Osteoblast (primary cell): ENCODE measurements at regions not wholly inside any gene's neighbourhood (a gene's known extent, or its start where the extent isn't known, plus 50 kb on each side); places are given as distances from the start of the nearest gene placed in this dataset.

Experiments
- DNase-seq: peaks from one replicate; pipeline ENCODE4 v3.0.0; 2011; ENCODE audit warnings: low spot score, mixed read lengths; ENCODE audit not compliant: insufficient read length; ENCODE audit errors: missing footprints
- H2AFZ ChIP-seq: 2 replicates; pipeline ENCODE4 v1.6.0; 2011; ENCODE audit warnings: mild to moderate bottlenecking, low read length
- H3K27ac ChIP-seq: 2 replicates; pipeline ENCODE4 v1.5.1; 2011; ENCODE audit warnings: mild to moderate bottlenecking, low read depth, low read length, moderate library complexity
- H3K27me3 ChIP-seq: 2 replicates; pipeline ENCODE4 v1.6.0; 2012; ENCODE audit warnings: mild to moderate bottlenecking, control low read depth, inconsistent platforms, low read length, moderate library complexity; ENCODE audit not compliant: insufficient read depth
- H3K36me3 ChIP-seq: 2 replicates; pipeline ENCODE4 v1.5.1; 2011; ENCODE audit warnings: mild to moderate bottlenecking, low read length, control low read depth, moderate library complexity; ENCODE audit not compliant: insufficient read depth
- H3K4me1 ChIP-seq: 2 replicates; pipeline ENCODE4 v1.5.1; 2011; ENCODE audit warnings: mild to moderate bottlenecking, low read length, control low read depth, moderate library complexity; ENCODE audit not compliant: insufficient read depth
- H3K4me2 ChIP-seq: 2 replicates; pipeline ENCODE4 v1.6.0; 2011; ENCODE audit warnings: mild to moderate bottlenecking, low read length; ENCODE audit not compliant: insufficient read depth
- H3K4me3 ChIP-seq: fragments of 200-600 bp; sonication (generic); 3 replicates; pipeline ENCODE4 v1.5.1; 2012; ENCODE audit warnings: mild to moderate bottlenecking, low read length, inconsistent platforms; ENCODE audit not compliant: insufficient read depth
- H3K79me2 ChIP-seq: 2 replicates; pipeline ENCODE4 v1.6.0; 2012; ENCODE audit warnings: mild to moderate bottlenecking, low read length, control low read depth, inconsistent platforms; ENCODE audit not compliant: insufficient read depth
- H3K9me3 ChIP-seq: 2 replicates; pipeline ENCODE4 v1.5.1; 2011; ENCODE audit warnings: low read depth, low read length, control low read depth
- H4K20me1 ChIP-seq: 2 replicates; pipeline ENCODE4 v1.6.0; 2012; ENCODE audit warnings: mild to moderate bottlenecking, low read length, control low read depth; ENCODE audit not compliant: insufficient read depth
- CTCF ChIP-seq: IDR thresholded peaks from 2 replicates; pipeline ENCODE4 v1.5.1; 2011; ENCODE audit warnings: mild to moderate bottlenecking, low read depth, low read length, moderate library complexity; ENCODE audit errors: extremely low read depth

- Histone ChIP-seq H3K4me3 (no peak overlapping the region), H3K9me3 (no peaks in the 10 kb centered on the region)
Observed at GRCh38 chr1:29981586-29982239, 741.7 kb downstream of the MATN1 start.

GRCh38 chr1:29977550-29977949, 741.2 kb downstream of the PTPRU start:
- H4K20me1 ChIP-seq = no peaks in the 10 kb centered on the region
- peaks cover 5% of the 10 kb centered on the region for H3K4me1 ChIP-seq
- H3K4me3 ChIP-seq = no peak overlapping the region
- no peaks in the 10 kb centered on the region for H3K79me2 ChIP-seq
- no peaks in the 10 kb centered on the region for H3K27me3 ChIP-seq
- DNase-seq = no peak
- no peaks in the 10 kb centered on the region for H3K9me3 ChIP-seq
- no peak overlapping the region for H3K27ac ChIP-seq
- H3K4me2 ChIP-seq = no peak overlapping the region
- H2AFZ ChIP-seq = no peak overlapping the region
- H3K36me3 ChIP-seq = no peaks in the 10 kb centered on the region
- TF ChIP-seq CTCF = no peak

More at GRCh38 chr1:29981586-29982239, 741.7 kb downstream of the MATN1 start:
- no peak overlapping the region for H3K4me2 ChIP-seq
- H3K79me2 ChIP-seq = no peaks in the 10 kb centered on the region
- no peaks in the 10 kb centered on the region for H3K27me3 ChIP-seq
- H4K20me1 ChIP-seq = no peaks in the 10 kb centered on the region
- DNase-seq = no peak
- H3K27ac ChIP-seq = no peak overlapping the region
- no peaks in the 10 kb centered on the region for H3K36me3 ChIP-seq
- no peaks in the 10 kb centered on the region for H3K4me1 ChIP-seq
- no peak for TF ChIP-seq CTCF
- H2AFZ ChIP-seq = no peak overlapping the region

GRCh38 chr1:29975036-29975694, 738.8 kb downstream of the PTPRU start:
- no peaks in the 10 kb centered on the region for H3K36me3 ChIP-seq
- H3K4me1 ChIP-seq = peaks cover 5% of the 10 kb centered on the region
- H3K4me2 ChIP-seq = no peak overlapping the region
- H4K20me1 ChIP-seq = no peaks in the 10 kb centered on the region
- TF ChIP-seq CTCF = no peak
- H3K79me2 ChIP-seq = no peaks in the 10 kb centered on the region
- H2AFZ ChIP-seq = no peak overlapping the region
- H3K27ac ChIP-seq = no peak overlapping the region
- no peaks in the 10 kb centered on the region for H3K9me3 ChIP-seq
- peaks cover 4% of the 10 kb centered on the region for H3K27me3 ChIP-seq
- DNase-seq = no peak
- no peak overlapping the region for H3K4me3 ChIP-seq

- no peak overlapping the region for H3K4me3 ChIP-seq
- no peaks in the 10 kb centered on the region for H3K9me3 ChIP-seq
- H3K27me3 ChIP-seq = peaks cover 4% of the 10 kb centered on the region
- no peak for TF ChIP-seq CTCF
- H3K79me2 ChIP-seq = no peaks in the 10 kb centered on the region
- H4K20me1 ChIP-seq = no peaks in the 10 kb centered on the region
- H3K4me2 ChIP-seq = no peak overlapping the region
- no peak overlapping the region for H2AFZ ChIP-seq
- DNase-seq = no peak
- H3K36me3 ChIP-seq = no peaks in the 10 kb centered on the region
- no peak overlapping the region for H3K27ac ChIP-seq
- H3K4me1 ChIP-seq = peaks cover 5% of the 10 kb centered on the region
Observed at GRCh38 chr1:29974316-29974724, 738.0 kb downstream of the PTPRU start.
